Activated T-cell treated with anti-CD3 and anti-CD28 coated beads for 1 hour (primary cell): ENCODE measurements at regions not wholly inside any gene's neighbourhood (a gene's known extent, or its start where the extent isn't known, plus 50 kb on each side); places are given as distances from the start of the nearest gene placed in this dataset.

Experiments used
- DNase-seq: peaks from one replicate; pipeline ENCODE4 v3.0.0-alpha.2; 2020; ENCODE audit warnings: low read depth

DNA sequence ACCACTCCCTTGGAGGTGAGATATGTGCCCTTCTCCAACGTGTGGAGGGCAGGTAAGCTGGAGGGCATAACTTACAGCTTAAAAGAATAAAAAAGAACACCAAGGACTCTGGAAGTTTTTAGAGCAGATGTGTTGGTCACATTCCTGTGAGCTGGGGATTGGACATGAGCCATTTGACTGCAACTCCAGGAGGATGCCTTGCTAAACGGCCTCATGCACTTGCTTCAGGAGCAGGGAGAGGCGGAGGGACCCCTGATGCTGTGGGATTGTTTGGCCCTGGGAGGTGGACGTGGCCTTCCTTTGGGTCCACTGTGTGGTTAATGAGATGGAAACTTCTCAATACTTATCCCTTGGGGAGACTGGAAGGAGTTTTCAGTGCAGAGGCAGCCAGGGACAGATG lies 185.6 kb downstream of the RHOU start:
- no peak for DNase-seq

DNA sequence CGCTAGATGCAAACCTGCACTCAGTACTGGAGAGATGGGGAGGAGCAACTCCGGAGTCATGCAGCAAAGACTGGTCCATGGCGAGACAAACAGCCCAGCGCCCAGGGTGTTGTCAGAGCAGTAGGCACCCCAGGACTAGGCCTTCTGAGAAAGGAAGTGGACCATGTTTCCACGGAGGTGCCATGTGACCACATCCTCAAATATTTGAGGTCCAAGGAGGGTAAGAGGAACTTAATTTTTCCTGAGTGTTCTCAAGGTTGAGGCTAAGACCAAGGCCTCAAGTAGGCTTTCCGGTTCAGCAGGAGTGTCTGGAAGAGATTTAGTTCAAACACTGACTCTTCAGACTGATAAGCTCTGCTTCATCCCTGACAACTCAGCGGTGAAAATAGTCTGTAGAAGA lies 186.2 kb downstream of the RHOU start:
- DNase-seq: no peak

DNA sequence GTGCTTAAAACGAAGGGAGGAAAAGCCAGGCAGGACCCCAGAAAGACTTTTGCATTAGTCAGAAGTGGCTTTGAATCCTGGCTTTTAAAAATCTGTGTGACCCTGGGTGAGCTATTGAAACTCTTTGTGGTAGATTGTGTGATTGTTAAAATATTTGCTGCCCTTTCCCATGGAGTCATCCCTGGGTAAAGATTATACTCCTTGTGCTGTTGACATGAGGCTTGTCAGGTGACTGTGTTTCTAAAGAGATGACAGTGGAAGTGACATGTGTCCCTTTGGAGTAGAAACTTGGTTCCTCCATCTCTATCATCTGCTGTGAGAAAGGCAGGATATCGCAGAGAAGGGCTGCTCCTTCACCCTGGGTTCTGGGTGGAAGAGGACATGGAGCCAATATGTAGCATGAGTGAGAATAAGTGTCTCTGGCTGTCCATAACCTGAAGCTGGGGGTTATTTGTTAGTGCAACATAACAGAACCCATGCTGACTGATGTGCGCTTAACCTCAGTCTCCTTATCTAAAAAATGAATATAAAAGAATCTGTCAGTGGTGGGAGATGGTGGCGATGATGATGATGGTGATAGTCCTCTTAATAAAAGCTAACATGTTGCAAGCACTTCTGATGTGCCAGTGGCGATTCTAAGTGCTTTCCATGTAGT lies 187.6 kb downstream of the RHOU start:
- no peak for DNase-seq

DNA sequence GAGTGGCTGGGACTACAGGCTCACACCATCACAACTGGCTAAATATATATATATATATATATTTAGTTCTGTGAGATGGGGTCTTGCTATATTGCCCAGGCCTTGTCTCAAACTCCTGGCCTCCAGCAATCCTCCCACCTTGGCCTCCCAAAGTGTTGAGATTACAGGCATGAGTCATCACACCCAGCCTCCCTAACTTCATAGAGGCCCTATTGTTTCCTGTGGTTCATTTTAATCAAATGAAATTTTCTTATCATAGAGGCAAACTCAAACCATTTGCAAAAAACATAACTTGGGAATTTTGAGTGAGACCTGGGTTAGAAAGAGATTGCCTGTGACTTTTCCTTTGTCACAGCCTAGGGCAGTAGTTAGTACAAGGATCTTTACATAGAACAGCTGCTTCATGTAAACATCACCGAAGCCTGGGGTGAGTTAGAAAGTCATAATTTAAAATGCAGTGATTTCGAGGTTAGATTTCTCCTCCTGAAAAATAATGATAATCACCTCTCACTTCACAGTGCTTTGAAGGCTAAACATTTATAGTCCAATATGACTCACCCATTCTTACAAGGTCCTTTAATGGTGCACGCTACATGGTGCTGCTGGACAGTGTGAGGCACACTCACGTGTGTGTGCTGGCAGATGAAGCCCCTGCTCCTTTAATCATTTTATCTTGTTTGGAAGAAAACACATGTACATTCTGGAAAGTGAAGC lies 188.9 kb downstream of the RHOU start:
- no peak for DNase-seq

DNA sequence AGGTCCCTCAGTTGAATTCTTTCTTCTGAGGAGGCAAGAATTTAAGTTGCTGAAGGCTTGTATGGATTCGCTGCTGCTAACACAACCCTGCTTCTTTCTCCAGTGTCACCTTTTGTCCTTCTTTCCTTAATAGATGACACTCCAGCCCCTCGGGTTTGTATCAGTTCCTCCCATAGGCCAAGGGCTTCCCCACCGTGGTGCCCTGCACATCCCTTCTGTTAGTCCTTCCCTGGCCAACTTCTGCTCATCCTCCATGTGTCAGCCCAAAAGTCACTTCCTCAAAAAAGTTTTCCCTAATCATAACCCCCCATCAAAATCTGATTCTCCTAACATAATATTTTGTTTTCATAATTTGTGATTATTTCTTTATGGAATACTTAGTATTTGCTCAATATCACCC lies 190.4 kb downstream of the RHOU start:
- no peak for DNase-seq

DNA sequence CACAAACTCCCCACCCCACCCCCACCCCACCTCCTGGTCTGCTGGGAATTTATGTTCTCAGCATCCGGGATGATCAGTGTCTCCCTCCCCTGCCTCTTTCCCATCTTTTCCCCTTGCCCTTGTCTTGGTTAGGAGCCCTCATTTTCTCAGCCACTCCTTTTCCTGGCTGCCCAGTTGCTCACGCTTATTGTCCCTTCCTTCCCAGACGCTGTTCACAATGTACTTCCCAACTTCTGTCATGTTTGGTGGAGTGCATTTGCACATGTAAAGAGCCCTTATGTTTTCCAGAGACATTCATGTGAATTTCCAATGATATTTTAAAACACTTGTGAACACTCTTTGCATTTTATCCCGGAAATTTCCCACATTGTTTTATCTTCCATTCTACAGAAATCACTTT lies 192.1 kb downstream of the RHOU start:
- DNase-seq: no peak

DNA sequence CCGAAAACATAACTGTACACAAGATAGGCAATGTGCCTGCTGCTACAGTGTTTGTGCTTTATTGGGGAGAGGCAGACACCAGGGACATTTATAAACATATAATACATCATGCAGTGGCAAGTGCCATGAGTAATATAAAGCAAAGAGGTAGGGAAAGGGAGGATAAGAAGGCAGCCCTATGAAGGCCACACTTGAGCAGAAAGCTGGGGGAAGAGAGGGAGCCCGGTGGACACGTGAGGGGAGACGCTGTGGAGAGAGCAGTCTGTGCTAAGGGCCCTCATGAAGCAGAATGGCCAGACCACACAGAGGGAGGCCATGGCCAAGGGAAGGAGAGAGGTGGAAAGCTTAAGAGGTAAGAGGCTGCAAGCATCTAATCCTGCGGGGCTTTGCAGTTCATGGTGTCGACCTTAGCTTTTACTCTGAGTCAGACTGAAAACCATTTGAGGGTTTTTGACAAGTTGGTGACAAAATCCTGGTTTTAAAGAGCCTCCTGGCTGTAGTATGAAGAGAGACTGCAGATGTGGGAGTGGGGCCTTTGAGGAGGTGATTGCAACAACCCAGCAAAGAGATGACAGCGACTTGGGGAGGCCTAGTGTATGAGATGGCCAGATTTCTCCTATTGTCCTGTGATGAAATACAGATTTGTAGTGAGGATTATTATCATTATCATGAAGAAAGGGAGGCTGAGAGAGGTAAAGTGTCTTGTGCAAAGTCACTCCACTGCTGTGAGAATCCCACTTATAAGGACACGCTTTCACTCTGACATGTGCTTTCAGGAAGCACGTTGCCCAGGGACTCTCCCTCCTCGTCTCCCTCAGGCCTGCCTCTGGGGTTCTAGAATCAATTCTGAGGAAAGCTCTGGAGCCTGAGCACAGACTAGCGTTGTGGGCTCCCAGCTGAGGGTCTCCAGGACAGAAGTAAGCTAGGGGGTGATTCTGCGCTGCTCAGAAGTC lies 192.9 kb downstream of the RHOU start:
- no peak for DNase-seq

DNA sequence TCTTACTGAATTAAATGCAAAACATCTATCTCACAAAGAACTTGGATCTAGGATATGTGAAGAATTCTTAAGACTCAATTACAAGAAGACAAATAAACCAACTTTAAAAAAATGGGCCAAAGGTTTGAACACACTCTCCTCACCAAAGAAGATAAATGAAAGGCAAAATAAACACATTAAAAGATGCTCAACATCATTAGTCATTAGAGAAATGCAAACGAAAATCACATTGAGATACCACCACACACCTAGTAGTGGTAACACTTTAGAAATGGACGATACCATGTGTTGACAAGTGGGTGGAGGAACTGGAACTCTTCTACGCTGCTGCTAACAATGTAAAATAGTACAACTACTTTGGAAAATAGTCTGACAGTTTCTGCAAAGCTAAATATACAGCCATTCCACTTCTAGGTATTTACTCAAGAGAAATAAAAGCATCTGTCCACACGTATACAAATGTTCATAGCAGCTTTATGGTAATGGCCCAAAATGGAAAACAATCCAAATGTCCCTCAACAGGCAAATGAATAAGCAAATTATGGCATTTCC lies 194.3 kb downstream of the RHOU start:
- no peak for DNase-seq

DNA sequence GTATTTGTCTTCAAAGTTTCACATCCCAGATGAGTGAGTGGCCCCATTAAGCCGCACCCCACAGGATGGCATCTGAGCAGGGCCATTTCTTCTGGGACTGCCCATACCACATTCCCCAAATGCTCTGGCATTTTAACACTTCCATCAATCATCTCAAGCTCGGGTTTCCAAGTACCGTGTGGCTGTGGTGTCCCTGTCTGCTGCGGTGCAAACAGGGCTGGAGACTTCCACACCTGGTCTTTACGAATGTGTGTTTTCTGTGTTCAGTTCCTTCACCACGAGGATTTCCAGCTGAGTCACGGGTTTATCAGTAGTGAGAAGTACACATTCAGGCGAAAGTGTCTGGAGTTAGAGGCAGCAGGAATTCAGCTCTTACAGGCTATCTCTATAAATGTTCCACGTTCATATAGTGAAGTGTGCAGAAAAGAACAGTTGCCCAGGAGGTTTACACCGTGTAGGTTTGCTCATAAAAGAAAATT lies 195.2 kb downstream of the RHOU start:
- no peak for DNase-seq

DNA sequence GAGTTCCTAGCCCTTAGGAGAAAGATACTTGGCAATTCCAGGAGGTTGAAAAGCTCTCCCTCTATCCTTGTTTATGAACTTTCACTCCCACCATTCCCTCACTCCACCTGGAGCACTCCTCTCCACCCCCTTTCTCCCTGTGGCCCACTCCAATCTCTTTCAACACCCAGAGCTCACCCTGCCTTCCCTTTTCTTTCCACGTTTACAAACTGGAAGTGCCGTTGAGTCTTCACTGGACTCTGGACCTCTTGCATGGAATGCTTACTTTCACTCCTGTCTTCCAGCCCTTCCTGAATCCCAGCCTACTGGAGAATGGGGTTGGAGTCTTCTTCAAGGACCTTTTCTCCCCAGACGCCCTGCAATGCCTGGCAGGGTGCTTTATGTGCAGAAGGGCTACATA lies 198.5 kb downstream of the RHOU start:
- DNase-seq: no peak

DNA sequence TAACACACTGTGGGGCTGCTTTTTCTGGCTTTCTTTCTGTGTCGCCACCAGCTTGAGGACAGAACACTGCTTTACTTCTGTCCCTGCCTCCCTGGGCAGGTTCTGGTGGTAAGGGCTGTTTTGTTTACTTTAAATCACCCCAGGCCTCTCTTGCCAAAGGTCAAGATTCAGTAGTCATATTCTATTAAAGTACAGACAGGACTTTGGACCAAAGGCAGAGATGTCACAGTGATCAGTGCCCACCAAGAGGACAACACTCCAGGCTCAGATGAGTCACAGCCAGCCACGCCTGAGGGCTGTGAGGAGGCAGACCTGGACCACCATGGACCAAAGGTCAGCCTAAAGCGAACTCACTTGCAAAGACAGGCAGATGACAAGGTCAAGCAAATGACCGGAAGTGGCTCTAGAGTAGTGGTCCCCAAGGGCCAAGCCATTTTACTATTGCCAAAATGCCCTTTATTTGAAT lies 200.0 kb downstream of the RHOU start:
- DNase-seq: no peak

DNA sequence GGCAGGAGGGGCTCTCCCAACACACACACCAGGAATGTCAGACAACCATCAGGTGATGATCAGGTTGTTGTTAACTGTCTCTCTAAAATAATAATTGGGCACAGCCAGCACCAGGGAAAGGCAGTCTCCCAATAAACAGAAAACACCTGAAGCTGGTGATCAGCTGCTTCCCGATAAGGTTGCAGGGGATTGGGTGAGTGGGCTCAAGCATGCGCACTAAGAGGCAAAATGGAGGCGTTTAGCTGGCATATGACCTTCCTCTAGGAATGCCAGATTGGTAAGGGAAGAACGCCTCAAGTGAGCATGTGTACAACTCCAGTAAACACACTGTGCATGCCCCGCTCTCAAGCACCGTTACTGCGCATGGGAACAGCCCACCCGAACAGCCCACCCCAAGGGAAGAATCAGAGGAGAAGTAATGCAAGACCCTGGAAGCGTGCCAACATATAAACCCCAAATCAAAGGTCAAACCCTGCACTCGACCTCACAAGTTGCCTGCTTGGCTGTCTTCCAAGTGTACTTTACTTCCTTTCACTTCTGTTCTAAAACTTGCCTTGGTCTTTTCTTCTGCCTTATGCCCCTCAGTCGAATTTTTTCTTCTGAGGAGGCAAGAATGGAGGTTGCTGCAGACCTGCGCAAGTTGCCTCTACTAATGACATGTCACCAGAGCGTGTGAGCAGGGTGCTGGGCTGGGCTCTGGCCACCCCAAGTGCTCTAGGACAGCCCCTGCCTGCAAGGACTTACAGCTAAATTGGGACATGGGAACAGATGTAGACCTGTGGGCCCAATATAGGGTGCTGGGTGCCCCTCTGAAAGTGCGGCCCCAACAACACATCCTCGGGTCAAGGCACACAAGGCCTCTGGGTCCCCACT lies 200.8 kb downstream of the RHOU start:
- DNase-seq: no peak

DNA sequence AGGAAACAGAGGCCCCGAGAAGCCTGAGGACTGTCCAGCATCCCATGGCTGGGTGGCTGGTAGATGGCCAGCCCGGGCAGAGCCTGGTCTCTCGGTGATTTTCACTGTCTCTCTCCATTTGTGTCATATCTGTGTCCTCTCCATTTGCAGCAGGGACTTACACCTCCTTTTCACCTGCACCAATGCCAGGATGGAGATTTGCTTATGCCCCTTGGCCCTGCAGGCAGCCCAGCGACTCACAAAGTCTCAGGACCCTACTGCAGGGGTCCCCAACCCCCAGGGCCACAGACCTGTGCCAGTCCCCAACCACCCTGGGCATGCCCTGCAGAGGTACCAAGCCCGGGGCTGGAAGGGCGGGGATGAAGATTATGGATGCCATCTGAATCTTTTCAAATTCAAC lies 201.6 kb downstream of the RHOU start:
- DNase-seq: no peak

DNA sequence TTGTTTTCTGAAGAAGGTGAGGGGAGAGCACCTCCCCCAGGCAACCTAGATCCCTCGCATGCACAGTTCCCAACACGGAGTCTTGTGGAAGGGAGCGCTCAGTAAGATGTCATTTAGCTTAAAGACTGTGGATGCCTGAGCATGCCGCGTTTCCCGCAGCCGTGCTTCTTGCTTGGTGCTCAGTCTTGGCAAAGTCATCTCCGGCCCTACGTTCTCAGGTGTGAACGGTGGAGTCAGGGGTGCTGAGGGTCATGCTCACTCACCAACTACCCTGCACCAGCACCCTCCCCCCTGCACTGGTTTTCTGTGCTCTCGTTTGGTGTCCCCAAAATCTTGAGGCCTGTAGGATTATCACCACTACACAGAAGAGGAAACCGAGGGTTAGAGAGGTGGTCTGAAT lies 202.1 kb downstream of the RHOU start:
- DNase-seq: no peak

DNA sequence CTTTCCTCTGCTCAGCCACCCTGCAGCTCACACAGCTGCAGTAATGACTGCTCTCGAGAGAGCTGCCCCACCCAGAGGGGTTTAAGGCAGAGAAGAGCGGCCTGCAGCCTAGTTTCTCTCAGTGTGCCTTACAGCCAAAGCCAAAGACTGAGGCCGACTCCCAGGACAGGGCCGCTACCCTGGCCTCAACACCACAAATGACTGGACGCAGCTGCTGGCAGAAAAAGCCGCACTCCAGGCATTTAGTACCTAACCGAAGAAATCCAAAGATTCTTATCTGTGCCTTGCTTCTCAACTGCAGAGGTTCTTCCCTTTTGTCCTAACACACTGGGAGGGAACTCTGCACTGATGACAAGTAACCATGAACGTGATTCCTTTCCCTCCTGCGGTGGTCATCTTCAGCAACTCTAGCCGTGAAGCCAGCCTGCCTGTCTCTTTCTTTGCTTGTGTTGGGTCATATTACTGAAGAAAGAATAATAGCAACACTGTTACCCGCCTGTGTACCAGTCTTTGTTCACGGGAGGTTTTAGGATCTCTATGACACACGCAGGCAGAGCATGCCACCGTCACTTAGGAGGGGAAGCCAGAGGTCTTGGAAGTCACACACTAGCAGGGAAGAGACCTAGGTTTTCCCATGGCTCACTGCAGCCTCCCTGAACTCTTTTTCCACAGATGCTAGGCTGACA lies 202.7 kb downstream of the RHOU start:
- no peak for DNase-seq

DNA sequence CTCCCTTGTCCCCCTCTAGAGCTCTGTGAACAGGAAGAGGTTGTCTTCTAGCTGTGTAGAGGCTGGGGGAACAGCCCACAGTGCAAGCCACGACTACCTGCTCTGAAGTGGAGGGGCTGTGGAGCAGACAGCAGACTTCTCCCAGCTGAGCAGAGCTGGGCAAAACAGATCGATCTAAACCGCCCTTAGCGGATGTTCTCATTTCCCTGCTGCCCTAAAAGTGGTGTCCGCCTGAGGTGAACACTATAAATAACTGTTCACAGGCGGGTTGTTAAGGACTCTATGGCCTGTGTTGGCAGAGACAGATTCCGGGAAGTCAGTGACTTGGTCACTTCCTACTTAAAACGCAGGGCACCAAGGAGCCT lies 203.2 kb downstream of the RHOU start:
- DNase-seq: no peak

DNA sequence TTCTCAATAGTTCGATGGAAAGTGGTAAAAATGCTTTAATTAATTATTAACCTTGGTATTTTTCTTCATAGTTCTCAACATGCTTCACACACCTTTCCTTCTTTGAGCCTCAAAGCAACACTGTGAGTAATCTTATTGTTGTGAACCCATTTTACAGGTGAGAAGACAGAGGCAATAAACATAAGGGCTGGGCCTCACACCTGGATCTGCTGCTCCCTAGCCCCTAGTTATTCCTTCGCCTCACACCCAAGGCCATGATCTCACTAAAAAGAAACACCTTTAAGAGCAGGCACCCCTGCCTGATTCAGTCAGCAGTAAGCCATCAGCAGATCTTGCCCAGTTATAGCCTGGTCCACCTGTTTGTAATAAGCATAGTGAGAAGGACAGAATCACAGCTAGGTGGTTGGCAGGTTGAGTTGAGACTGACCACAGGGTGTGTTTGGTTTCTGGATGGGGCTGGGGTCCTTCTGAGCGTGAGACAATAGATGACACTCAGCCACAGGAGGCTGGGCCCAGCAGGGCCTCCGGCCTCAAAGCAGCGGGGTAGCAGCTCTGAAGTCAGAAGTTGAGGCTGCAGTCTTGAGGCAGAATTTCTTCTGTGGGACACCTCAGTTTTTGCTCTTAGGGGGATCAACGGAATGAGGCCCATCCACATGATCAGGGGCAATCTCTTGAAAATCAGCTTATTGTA lies 203.9 kb downstream of the RHOU start:
- DNase-seq: no peak

DNA sequence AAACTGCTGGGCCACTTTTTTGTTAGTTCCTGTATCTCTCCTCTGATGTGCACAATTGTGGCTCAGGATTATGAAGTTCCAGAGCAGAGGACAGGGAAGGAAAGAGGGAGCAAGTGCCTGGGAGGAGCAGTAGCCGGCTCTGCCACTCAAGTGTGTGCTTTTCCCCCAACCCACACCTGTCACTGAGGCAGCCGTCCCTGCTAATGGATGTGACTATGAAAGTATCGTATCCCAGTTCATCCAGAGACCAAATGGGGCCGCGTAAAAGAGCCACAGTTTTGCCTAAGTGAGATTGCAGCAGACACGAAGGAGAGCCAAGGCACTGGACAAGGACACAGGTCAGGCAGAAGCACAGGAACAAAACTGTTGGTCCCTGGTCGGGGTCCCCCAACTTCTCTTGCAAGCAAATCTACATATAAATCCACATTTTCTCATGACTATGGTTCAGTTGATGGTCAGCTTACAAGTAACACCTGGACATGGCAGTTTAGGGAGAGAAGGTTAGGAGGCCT lies 204.7 kb downstream of the RHOU start:
- DNase-seq: no peak

DNA sequence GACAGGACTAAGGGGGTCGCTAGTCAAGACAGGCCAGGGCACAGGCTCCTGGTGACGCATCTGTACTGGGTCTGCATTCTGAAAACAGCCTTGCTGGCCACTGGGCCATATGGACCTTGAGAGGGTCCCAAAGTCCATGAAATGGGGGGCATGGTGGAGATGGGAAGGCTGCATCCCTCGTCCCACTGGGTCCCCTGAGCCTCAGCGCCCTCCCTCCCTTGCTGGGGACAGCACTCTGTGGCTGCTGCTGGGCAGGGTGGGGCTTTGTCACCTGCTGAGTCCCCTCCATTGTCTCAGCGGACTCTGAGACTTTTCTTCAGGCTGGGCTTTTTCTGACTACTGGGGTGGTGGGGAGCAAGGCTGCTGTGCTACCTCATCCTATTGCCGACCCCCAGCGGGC lies 205.2 kb downstream of the RHOU start:
- DNase-seq: no peak

DNA sequence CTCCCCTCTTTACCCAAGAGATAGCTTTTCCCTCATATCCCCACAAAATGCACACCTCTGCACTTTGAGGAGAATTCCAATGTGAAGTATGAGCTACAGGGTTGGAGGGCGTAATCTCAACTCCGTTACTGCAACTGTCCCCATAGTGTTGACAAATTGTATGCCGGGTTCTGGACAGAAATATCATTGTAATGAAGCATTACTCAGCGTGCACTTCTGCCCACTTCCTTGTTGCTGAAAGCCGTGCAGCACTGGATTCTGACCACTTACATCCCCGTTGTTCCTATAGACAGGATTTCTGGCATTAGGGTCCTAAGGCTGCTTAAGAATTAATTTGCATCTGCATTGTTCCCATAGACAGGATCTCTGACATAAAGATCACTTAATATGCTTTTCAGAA lies 205.6 kb downstream of the RHOU start:
- no peak for DNase-seq
